MM.1S (cell line): ENCODE measurements at regions not wholly inside any gene's neighbourhood (a gene's known extent, or its start where the extent isn't known, plus 50 kb on each side); places are given as distances from the start of the nearest gene placed in this dataset.

Source experiments
- DNase-seq: peaks from one replicate; pipeline ENCODE4 v3.0.0-alpha.2; 2015
- H2AFZ ChIP-seq: fragments of 300-600 bp; sonication (generic); 2 replicates; pipeline ENCODE4 v1.6.0; 2016; ENCODE audit warnings: antibody characterized with exemption, low read length
- H3F3A ChIP-seq: fragments of 300-600 bp; sonication (generic); 2 replicates; pipeline ENCODE4 v1.6.1; 2016; ENCODE audit warnings: mild to moderate bottlenecking, antibody characterized with exemption, low read length, moderate library complexity, mixed read lengths; ENCODE audit not compliant: insufficient read depth
- H3K27ac ChIP-seq: fragments of 300-600 bp; sonication (generic); 2 replicates; pipeline ENCODE4 v1.5.1; 2016; ENCODE audit warnings: mild to moderate bottlenecking, low read length
- H3K27me3 ChIP-seq: fragments of 300-600 bp; sonication (generic); replicated peaks from 2 replicates; pipeline ENCODE4 v1.6.0; 2016; ENCODE audit warnings: low read length; ENCODE audit not compliant: insufficient read depth
- H3K36me3 ChIP-seq: fragments of 300-600 bp; sonication (generic); replicated peaks from 2 replicates; pipeline ENCODE4 v1.6.1; 2016; ENCODE audit warnings: mild to moderate bottlenecking, low read length, mixed read lengths; ENCODE audit not compliant: insufficient read depth
- H3K4me1 ChIP-seq: fragments of 300-600 bp; sonication (generic); 2 replicates; pipeline ENCODE4 v1.6.1; 2016; ENCODE audit warnings: low read length, mixed read lengths
- H3K4me2 ChIP-seq: fragments of 300-600 bp; sonication (generic); 2 replicates; pipeline ENCODE4 v1.6.0; 2016; ENCODE audit warnings: low read depth, low read length
- H3K4me3 ChIP-seq: fragments of 300-600 bp; sonication (generic); 2 replicates; pipeline ENCODE4 v1.5.1; 2016; ENCODE audit warnings: low read length, mixed read lengths
- H3K79me2 ChIP-seq: fragments of 300-600 bp; sonication (generic); 2 replicates; pipeline ENCODE4 v1.6.1; 2016; ENCODE audit warnings: mixed run types, low read length, mixed read lengths
- H3K9ac ChIP-seq: fragments of 300-600 bp; sonication (generic); 2 replicates; pipeline ENCODE4 v1.6.1; 2016; ENCODE audit warnings: low read length, mixed read lengths
- H3K9me2 ChIP-seq: fragments of 300-600 bp; sonication (generic); replicated peaks from 2 replicates; pipeline ENCODE4 v1.6.1; 2016; ENCODE audit warnings: mild to moderate bottlenecking, low read length, mixed read lengths; ENCODE audit not compliant: insufficient read depth
- H3K9me3 ChIP-seq: fragments of 300-600 bp; sonication (generic); replicated peaks from 2 replicates; pipeline ENCODE4 v1.6.1; 2016; ENCODE audit warnings: mild to moderate bottlenecking, low read length, mixed read lengths; ENCODE audit not compliant: insufficient read depth
- H4K20me1 ChIP-seq: fragments of 300-600 bp; sonication (generic); 2 replicates; pipeline ENCODE4 v1.6.1; 2016; ENCODE audit warnings: mild to moderate bottlenecking, low read length, moderate library complexity, mixed read lengths; ENCODE audit not compliant: insufficient read depth
- EZH2 ChIP-seq: fragments of 300-600 bp; sonication (generic); optimal IDR thresholded peaks from 2 replicates; pipeline ENCODE3; 2017; ENCODE audit warnings: low read depth, mild to moderate bottlenecking, antibody characterized with exemption, low read length, mixed read lengths
- EZH2phosphoT487 ChIP-seq: fragments of 300-600 bp; sonication (generic); IDR thresholded peaks from 2 replicates; pipeline ENCODE4 v1.6.1; 2018; ENCODE audit warnings: antibody characterized with exemption, low read length
- TF ChIP-seq, protein P1 (sequence below): fragments of 300-600 bp; sonication (generic); IDR thresholded peaks from 2 replicates; pipeline ENCODE4 v1.5.1; 2016; ENCODE audit warnings: antibody characterized with exemption, low read length, mixed read lengths

DNA sequence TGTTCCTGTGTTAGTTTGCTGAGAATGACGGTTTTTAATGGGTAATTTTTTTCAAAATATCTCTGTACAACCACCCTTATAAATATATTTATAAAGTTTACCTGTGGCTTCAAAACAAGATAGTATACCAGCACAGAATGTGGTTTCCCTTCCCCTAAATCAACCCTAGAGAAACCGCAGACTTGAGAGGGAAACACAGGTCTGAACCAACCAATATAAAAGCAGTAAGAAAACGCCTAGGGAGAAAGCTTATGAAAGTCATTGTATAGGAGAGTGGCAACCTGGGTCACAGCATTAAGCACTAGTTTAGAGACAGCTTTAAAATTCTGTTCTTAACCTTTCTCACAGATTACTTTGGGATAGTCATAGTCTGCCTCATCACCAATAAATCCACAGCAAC, 180.6 kb upstream of the LHX8 start:
- H3K79me2 ChIP-seq: no peaks in the 10 kb centered on the region
- H3K4me1 ChIP-seq: peaks cover 4% of the 10 kb centered on the region
- H3F3A ChIP-seq: 0 out of 2 replicates have a peak, but pooled peaks cover 11% of the 10 kb centered on the region
- H3K9ac ChIP-seq: no peak overlapping the region
- no peak for TF ChIP-seq EZH2
- no peak for TF ChIP-seq EZH2phosphoT487
- TF ChIP-seq, protein P1, sequence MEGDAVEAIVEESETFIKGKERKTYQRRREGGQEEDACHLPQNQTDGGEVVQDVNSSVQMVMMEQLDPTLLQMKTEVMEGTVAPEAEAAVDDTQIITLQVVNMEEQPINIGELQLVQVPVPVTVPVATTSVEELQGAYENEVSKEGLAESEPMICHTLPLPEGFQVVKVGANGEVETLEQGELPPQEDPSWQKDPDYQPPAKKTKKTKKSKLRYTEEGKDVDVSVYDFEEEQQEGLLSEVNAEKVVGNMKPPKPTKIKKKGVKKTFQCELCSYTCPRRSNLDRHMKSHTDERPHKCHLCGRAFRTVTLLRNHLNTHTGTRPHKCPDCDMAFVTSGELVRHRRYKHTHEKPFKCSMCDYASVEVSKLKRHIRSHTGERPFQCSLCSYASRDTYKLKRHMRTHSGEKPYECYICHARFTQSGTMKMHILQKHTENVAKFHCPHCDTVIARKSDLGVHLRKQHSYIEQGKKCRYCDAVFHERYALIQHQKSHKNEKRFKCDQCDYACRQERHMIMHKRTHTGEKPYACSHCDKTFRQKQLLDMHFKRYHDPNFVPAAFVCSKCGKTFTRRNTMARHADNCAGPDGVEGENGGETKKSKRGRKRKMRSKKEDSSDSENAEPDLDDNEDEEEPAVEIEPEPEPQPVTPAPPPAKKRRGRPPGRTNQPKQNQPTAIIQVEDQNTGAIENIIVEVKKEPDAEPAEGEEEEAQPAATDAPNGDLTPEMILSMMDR: no peak
- no peak overlapping the region for H3K27ac ChIP-seq
- no peak overlapping the region for H2AFZ ChIP-seq
- no peaks in the 10 kb centered on the region for H3K9me2 ChIP-seq
- no peak overlapping the region for H3K4me3 ChIP-seq
- H4K20me1 ChIP-seq: no peaks in the 10 kb centered on the region
- H3K36me3 ChIP-seq: no peaks in the 10 kb centered on the region
- peak; percentile 81 for DNase-seq
- no peaks in the 10 kb centered on the region for H3K9me3 ChIP-seq
- no peak overlapping the region for H3K4me2 ChIP-seq
- H3K27me3 ChIP-seq: no peaks in the 10 kb centered on the region

- DNase-seq: no peak
- H3K36me3 ChIP-seq: no peaks in the 10 kb centered on the region
Measured at GRCh38 chr1:74963120-74963519, 171.1 kb upstream of the LHX8 start.

GRCh38 chr1:74964508-74965102, 169.6 kb upstream of the LHX8 start:
- Histone ChIP-seq H3K36me3 (no peaks in the 10 kb centered on the region), H3K9ac (no peak overlapping the region), H3K79me2 (no peaks in the 10 kb centered on the region), H4K20me1 (no peaks in the 10 kb centered on the region), H3K27ac (no peak overlapping the region), H3K4me2 (no peak overlapping the region), H3K4me3 (no peak overlapping the region), H3K4me1 (no peaks in the 10 kb centered on the region), H3F3A (no peaks in the 10 kb centered on the region), H2AFZ (no peak overlapping the region), H3K9me3 (no peaks in the 10 kb centered on the region), H3K9me2 (no peaks in the 10 kb centered on the region), H3K27me3 (no peaks in the 10 kb centered on the region)
- DNase-seq: no peak
- no peak for TF ChIP-seq EZH2
- no peak for TF ChIP-seq EZH2phosphoT487

More at GRCh38 chr1:74963120-74963519, 171.1 kb upstream of the LHX8 start:
- Histone ChIP-seq H3F3A (no peaks in the 10 kb centered on the region), H2AFZ (no peak overlapping the region), H3K9me3 (no peaks in the 10 kb centered on the region), H3K27me3 (no peaks in the 10 kb centered on the region), H3K4me3 (no peak overlapping the region), H4K20me1 (no peaks in the 10 kb centered on the region), H3K9ac (no peak overlapping the region), H3K4me2 (no peak overlapping the region), H3K79me2 (no peaks in the 10 kb centered on the region), H3K27ac (no peak overlapping the region), H3K9me2 (no peaks in the 10 kb centered on the region), H3K4me1 (no peaks in the 10 kb centered on the region)
- no peak for TF ChIP-seq EZH2
- TF ChIP-seq, protein P1: no peak

DNA sequence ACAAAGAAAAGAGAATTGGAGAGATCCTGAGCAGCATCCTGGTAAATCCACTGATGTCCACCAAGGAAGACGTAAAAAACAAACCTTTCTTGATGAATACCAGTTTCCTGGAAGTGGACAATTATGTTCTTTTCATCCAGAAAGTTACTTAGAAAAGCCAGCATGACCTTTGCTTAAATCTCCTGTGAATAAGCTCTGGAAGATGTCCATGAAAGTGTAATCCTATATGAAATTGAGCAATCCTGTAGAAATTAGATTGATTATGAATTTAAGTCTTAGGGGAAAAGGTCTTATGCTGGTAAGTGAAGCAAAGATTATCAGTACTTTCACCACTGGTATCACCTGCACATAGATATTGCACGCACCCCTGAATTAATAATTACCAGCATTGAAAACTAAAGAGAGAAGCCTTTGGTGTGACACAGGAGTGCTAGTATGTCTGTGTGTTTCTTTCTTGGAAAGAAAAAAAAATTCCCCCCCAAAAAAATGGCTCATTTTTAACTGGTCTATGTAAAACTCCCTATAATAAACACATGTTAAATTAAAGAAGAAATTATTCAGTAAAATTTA, 164.5 kb upstream of the LHX8 start:
- H3K27me3 ChIP-seq: no peaks in the 10 kb centered on the region

More for the DNA sequence above, 164.5 kb upstream of the LHX8 start:
- H3K79me2 ChIP-seq: no peaks in the 10 kb centered on the region
- H3F3A ChIP-seq: peaks cover 23% of the 10 kb centered on the region
- H3K4me3 ChIP-seq: no peak overlapping the region
- no peak overlapping the region for H2AFZ ChIP-seq
- H3K27ac ChIP-seq: no peak overlapping the region
- no peaks in the 10 kb centered on the region for H4K20me1 ChIP-seq
- no peaks in the 10 kb centered on the region for H3K36me3 ChIP-seq
- H3K9ac ChIP-seq: no peak overlapping the region
- H3K9me2 ChIP-seq: no peaks in the 10 kb centered on the region
- no peak for DNase-seq
- peaks cover 36% of the 10 kb centered on the region for H3K4me1 ChIP-seq
- TF ChIP-seq, protein P1: no peak
- TF ChIP-seq EZH2phosphoT487: no peak
- no peak for TF ChIP-seq EZH2
- H3K4me2 ChIP-seq: no peak overlapping the region
- H3K9me3 ChIP-seq: no peaks in the 10 kb centered on the region
